Thyroid gland (tissue), 4 donors: ENCODE measurements at regions not wholly inside any gene's neighbourhood (a gene's known extent, or its start where the extent isn't known, plus 50 kb on each side); places are given as distances from the start of the nearest gene placed in this dataset.

Experiments used
- DNase-seq, 2 donors: peaks; one replicate each; pipeline ENCODE4 v3.0.0-alpha.2; 2019
- H3K27ac ChIP-seq, 3 donors: fragments of 200-600 bp; sonication (generic); 1 replicate in 2 of 3; 2 replicates in 1 of 3; pipeline ENCODE4 v1.5.1; 2016 to 2019; ENCODE audit warnings: mild to moderate bottlenecking in 1 of 3, moderate library complexity in 1 of 3
- H3K27me3 ChIP-seq: fragments of 200-600 bp; sonication (generic); one replicate; pipeline ENCODE4 v1.5.1; 2019
- H3K36me3 ChIP-seq, 2 donors: fragments of 200-600 bp; sonication (generic); one replicate each; pipeline ENCODE4 v1.5.1; 2016 to 2019
- H3K4me1 ChIP-seq, 2 donors: fragments of 200-600 bp; sonication (generic); one replicate each; pipeline ENCODE4 v1.5.1; 2017 to 2019
- H3K4me3 ChIP-seq, 3 donors: fragments of 200-600 bp; sonication (generic); replicated peaks in 1 of 3; 1 replicate in 2 of 3; 2 replicates in 1 of 3; pipeline ENCODE4 v1.5.1; 2016; ENCODE audit warnings: mild to moderate bottlenecking in 1 of 3
- H3K9me3 ChIP-seq: fragments of 200-600 bp; sonication (generic); one replicate; pipeline ENCODE4 v1.5.1; 2017
- POLR2A ChIP-seq, 2 donors: fragments of 450-650 bp; IDR thresholded peaks; one replicate each; pipeline ENCODE4 v1.6.1; 2017; ENCODE audit warnings: antibody characterized with exemption in 2 of 2, mild to moderate bottlenecking in 2 of 2, moderate library complexity in 1 of 2
- WGBS, 2 donors: methylation state at CpG; one replicate each; pipeline ENCODE4 v1.1.5; 2017; 5-methylcytosine and 5-hydroxymethylcytosine counted together
- intact Hi-C: fragments of 100-400 bp; cut with DNase I; formaldehyde crosslinking; loops from one replicate; pipeline ENCODE4 v1.15.1; 2023
- TF ChIP-seq, protein P1 (sequence below), 6 experiments: fragments of 200-600 bp in 3 of 6; fragments of 450-650 bp in 3 of 6; sonication (generic) in 3 of 6; IDR thresholded peaks; one replicate each; pipeline ENCODE4 v1.5.1; 2016 to 2019; ENCODE audit warnings: antibody characterized with exemption in 6 of 6, mild to moderate bottlenecking in 2 of 6, inconsistent platforms in 1 of 6, moderate library complexity in 1 of 6

DNA sequence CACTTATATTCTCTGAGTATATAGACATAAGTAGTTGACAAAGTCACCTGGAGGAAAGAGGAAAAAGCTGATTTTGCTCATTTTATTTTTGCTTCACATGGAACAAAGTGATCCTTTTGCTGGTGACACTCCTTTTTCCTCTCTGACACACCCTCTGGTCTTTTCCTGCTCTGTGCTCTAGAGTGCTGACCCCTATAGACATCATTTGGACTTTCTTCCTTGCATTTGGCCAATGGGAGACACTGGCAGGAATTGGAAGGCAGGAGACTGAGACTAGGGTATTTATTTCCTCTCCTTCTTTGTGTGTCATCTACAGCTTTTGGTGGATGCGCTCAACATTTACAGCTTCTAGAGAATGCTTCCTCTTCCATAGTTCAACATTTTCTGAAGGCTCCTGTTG lies 1078.1 kb downstream of the SORCS1 start:
- 96 to 100% methylated on average over 1 of the region's 1 CpG for WGBS, 2 donors
- intact Hi-C loops: no loop called here
- Histone ChIP-seq H3K9me3 (no peaks in the 10 kb centered on the region), H3K27ac (no peak overlapping the region), H3K4me3 (no peak overlapping the region), H3K36me3 (no peaks in the 10 kb centered on the region), H3K27me3 (no peaks in the 10 kb centered on the region), H3K4me1 (no peaks in the 10 kb centered on the region)
- TF ChIP-seq POLR2A (IDR thresholded peaks at IDR 0.05): no peak
- TF ChIP-seq, protein P1, sequence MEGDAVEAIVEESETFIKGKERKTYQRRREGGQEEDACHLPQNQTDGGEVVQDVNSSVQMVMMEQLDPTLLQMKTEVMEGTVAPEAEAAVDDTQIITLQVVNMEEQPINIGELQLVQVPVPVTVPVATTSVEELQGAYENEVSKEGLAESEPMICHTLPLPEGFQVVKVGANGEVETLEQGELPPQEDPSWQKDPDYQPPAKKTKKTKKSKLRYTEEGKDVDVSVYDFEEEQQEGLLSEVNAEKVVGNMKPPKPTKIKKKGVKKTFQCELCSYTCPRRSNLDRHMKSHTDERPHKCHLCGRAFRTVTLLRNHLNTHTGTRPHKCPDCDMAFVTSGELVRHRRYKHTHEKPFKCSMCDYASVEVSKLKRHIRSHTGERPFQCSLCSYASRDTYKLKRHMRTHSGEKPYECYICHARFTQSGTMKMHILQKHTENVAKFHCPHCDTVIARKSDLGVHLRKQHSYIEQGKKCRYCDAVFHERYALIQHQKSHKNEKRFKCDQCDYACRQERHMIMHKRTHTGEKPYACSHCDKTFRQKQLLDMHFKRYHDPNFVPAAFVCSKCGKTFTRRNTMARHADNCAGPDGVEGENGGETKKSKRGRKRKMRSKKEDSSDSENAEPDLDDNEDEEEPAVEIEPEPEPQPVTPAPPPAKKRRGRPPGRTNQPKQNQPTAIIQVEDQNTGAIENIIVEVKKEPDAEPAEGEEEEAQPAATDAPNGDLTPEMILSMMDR (IDR thresholded peaks at IDR 0.05): no peak
- DNase-seq: no peak

DNA sequence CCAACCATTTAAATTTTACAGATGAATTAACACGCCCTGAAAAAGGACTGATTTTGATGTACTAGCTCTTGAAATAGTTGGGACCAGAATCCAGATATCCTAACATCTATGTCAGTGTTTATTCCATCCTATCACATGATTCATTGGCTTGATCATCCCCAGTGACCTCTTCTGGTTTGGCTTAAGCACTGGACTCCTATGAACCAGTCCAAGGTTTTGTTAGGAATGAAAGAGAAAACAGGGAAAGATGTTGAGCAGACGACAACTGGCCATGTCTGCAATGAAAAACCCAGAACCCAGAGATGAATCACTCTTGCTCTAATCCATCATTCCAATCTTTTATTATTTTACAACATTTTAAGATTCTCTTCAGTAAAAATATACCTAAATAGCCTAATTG lies 1080.9 kb downstream of the SORCS1 start:
- Histone ChIP-seq H3K36me3 (no peaks in the 10 kb centered on the region), H3K4me1 (no peaks in the 10 kb centered on the region), H3K4me3 (no peak overlapping the region), H3K9me3 (no peaks in the 10 kb centered on the region), H3K27me3 (no peaks in the 10 kb centered on the region), H3K27ac (no peak overlapping the region)
- 65 to 70% methylated on average over 2 of the region's 2 CpGs for WGBS, 2 donors
- no peak for DNase-seq
- intact Hi-C loops: no loop called here
- TF ChIP-seq POLR2A (IDR thresholded peaks at IDR 0.05): no peak
- TF ChIP-seq, protein P1 (IDR thresholded peaks at IDR 0.05): no peak

DNA sequence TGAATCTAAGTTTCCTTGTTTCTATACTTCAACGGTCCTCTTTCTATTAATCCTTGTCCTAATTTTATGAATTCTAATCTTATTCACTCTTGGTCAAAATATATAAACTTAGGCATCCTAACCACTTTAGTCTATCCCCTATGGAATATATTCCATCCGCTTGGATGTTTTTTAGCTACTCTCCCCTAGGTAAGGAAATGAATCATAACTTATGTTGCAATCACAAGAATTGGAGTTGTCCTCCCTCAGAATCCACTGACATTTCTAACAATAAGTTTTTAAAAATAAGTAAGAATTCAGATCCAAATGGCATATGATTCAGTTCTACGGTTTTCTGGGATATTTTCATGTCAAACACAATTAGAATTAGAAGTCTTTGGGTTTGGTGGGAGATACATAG lies 1081.6 kb downstream of the SORCS1 start:
- Histone ChIP-seq H3K4me1 (no peaks in the 10 kb centered on the region), H3K4me3 (no peak overlapping the region), H3K36me3 (no peaks in the 10 kb centered on the region), H3K27ac (no peak overlapping the region), H3K9me3 (no peaks in the 10 kb centered on the region), H3K27me3 (no peaks in the 10 kb centered on the region)
- intact Hi-C loops: no loop called here
- TF ChIP-seq, protein P1 (IDR thresholded peaks at IDR 0.05): no peak
- no peak for TF ChIP-seq POLR2A (IDR thresholded peaks at IDR 0.05)
- WGBS, 2 donors: 76 to 87% methylated on average over 3 of the region's 3 CpGs
- no peak for DNase-seq

DNA sequence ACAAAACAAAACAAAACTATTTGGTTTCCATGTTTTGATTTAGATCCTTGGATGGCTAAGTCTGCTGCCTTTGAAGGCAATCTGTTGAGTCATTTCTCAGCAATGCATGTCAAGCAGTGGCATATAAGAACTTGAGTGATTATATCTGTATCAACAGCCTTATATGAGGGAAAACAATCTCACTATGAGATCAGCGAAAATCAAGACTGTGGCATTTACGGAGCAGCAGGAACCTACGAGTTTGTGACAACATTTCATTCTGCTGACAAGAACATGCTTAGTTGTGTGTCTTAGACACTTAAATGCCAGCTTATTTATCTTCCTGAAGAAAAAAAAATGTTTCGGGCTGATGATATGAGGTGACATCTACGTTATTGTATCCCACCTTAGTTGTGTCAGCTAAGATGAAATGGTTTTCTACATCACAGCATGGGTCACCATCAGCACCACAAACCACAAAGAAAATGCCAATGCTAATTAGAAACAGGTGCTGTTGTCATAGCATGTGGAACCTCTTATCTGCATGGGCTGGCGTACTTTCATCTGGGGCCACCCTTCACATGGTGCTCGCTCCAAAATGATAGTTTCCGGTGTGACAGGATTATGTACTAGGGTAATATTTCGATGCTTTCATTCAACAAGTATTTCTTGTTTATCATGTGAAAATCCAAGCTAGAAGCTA lies 1085.5 kb downstream of the SORCS1 start:
- intact Hi-C loops: no loop called here
- WGBS, 2 donors: 63 to 64% methylated on average over 9 of the region's 9 CpGs
- Histone ChIP-seq H3K9me3 (no peaks in the 10 kb centered on the region), H3K36me3 (no peaks in the 10 kb centered on the region), H3K27ac (no peak overlapping the region), H3K4me3 (no peak overlapping the region), H3K4me1 (no peaks in the 10 kb centered on the region), H3K27me3 (no peaks in the 10 kb centered on the region)
- no peak for DNase-seq
- TF ChIP-seq, protein P1 (IDR thresholded peaks at IDR 0.05): no peak
- no peak for TF ChIP-seq POLR2A (IDR thresholded peaks at IDR 0.05)

DNA sequence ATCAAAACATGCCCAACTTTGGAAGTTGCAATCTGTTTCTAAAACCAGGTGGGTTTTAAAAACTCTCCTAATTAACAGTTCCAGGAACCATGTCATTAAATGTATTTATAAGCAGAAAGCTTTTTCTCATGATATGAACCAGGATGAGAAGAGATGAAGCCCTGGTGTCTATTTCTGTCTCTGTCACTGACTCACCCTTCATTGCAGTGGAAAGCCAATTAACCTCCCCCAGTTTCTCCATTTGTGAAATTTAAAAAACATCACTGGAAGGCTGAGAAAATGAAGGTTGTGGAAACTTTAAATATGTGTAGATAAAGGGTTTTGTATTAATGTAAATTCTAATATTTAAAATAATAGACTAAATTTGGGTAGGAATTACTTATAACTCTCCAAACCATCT lies 1088.0 kb downstream of the SORCS1 start:
- TF ChIP-seq, protein P1 (IDR thresholded peaks at IDR 0.05): no peak
- TF ChIP-seq POLR2A (IDR thresholded peaks at IDR 0.05): no peak
- Histone ChIP-seq H3K27me3 (no peaks in the 10 kb centered on the region), H3K4me1 (no peaks in the 10 kb centered on the region), H3K27ac (no peak overlapping the region), H3K9me3 (no peaks in the 10 kb centered on the region), H3K36me3 (no peaks in the 10 kb centered on the region), H3K4me3 (no peak overlapping the region)
- intact Hi-C loops: no loop called here
- DNase-seq: no peak
